Activated T-helper 9 cell treated with anti-CD3 and anti-CD28 coated beads, Interleukin-2, amount 50 U/mL, for 16 hours (primary cell): ENCODE measurements at regions not wholly inside any gene's neighbourhood (a gene's known extent, or its start where the extent isn't known, plus 50 kb on each side); places are given as distances from the start of the nearest gene placed in this dataset.
A peak's percentile ranks its signal among the peaks of the same experiment; 100 is the strongest.

Source experiments
- DNase-seq: peaks from one replicate; pipeline ENCODE4 v3.0.0-alpha.2; 2020; ENCODE audit warnings: low read depth

- no peak for DNase-seq
Measured at GRCh38 chr6:14187406-14187805, 69.8 kb downstream of the CD83 start.

GRCh38 chr6:14189074-14189473, 71.5 kb downstream of the CD83 start:
- DNase-seq: no peak

DNA sequence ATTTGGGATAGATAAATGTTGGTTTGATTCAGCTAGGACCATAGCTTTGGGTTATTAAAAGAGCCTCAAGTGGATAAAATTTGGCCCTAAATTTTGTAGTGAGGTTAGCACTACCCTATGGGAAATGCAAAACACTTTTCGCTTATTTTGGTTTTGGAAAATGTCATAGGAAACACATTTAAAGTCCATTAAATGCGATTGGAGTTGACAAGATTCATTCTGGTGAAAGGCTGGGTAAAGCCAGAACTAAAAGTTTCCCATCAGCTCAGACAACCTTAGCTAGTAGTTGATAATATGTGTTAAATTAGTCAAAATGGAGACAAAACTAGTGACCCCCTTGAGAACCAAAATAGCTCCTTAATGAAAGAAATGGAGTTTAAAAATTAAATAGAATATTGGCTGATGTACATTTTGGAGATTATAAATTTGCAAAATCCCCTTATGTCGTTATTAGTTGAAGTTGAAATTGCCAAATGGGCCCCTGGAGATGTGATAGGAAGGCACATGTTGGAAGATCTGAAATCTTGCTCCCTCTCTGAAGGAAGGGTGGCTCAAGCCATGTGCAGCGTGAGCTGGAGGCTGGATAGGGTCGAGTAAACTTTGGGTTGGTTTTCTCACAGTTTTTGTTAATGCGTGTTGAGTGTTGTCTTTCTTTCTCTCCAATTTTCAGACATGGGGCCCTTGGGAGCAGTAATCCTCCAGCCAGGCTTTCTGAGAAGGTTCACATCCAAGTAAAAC, 72.8 kb downstream of the CD83 start:
- DNase-seq: no peak

- no peak for DNase-seq
Measured at GRCh38 chr6:14190929-14191224, 73.3 kb downstream of the CD83 start.

GRCh38 chr6:14191761-14192160, 74.2 kb downstream of the CD83 start:
- no peak for DNase-seq

DNA sequence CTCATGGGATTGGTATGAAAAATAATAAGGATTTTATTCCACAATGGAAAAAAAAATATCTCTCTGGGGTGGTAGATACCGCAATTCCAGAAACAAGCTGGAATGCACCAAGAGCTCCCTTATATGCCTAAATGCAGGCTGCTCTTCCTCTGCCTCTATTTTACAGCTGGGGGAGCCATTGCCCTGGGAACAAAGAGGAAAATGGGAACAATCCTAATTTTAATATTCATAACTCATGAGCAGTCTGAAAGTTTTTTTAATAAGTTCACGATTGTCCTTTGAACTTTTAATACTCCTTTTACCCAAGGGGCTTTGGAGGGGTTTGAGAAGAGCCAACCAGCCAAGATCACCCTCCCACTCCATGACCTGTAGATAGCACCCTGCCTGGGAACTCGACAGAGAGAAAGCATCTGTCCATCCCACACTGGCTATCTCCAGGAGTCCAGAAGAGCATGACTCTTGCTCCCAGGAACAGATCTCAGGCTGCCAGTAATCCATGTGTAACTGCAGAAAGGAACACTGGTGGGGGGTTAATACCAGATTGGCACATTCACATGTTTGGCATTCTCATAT, 74.7 kb downstream of the CD83 start:
- DNase-seq: no peak

DNA sequence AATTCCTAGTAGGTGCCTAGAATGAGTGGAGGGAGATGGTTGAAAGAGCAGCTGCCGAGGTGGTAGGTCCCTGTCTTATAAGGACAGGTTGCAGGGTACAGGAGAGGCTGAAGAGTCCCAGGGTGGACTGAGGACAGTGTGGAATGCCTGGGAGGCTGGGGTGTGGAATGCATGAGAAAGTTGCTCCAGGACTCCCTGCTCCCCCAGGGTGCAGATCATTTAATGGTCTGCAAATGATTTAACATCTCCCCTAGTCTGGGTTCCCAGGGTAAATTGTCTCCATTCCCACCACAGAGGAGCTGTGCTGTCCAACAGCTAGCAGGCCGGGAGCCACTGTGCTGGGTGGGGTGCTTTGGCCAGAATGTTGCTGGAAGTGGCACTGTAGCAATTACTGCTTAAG, 76.0 kb downstream of the CD83 start:
- no peak for DNase-seq

DNA sequence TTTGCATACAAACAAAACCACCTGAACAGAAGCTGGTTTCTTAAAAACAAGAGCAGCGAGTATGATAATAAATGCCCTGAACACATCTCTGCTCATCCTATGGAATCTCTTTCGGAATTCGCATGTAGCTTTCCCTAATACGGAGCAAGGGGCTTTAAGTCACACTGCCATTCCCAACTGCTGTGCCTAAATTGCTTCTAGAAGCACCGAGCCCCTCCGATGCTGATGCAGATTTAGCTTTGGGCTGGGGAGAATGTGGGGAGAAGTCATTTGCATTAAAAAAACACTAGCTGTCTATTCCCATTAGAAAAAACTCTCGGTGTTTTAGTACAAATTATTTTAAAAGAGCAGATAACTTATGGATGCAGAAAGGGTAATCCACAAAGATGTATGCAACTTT, 76.9 kb downstream of the CD83 start:
- no peak for DNase-seq

DNA sequence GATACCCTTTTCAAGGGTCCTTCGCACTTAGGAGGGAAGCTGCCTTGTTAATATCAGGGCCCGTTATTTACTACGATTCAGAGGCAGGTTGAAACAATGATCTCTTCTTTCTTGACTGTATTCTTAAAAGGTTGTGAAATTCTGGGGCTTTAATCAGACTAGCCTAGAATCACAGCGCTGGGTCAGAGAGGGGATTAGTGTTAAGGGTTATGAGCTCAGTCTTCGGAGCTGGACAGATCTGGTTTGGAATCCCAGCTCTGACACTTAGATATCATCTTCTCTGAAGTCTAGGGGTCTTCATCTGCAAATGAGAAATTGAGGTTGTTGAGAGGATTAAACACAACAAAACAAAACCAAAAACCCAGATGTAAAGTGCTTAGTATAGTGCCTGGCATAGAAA, 77.4 kb downstream of the CD83 start:
- no peak for DNase-seq

- no peak for DNase-seq
Measured at GRCh38 chr6:14196026-14196425, 78.5 kb downstream of the CD83 start.

DNA sequence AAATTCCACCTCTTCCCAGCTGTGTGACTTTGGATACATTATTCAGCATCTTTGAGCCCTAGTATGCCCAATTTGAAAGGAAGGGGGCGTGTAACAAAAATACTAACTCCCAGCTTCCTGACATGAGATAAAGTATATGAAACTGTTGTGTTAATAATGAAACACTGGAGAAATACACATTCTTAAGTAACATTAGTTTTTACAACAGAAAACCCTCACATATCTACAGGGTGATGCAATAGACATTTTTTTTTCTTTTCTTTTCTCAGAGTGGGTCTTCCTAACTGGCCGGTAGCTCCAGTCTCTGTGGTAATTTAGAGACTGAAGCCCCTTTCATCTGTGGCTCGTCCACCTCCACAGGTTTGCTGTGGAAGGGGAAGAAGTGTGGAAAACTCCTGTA, 79.5 kb downstream of the CD83 start:
- no peak for DNase-seq

GRCh38 chr6:14200047-14200446, 82.5 kb downstream of the CD83 start:
- no peak for DNase-seq

- no peak for DNase-seq
Measured at GRCh38 chr6:14202947-14203346, 85.4 kb downstream of the CD83 start.

DNA sequence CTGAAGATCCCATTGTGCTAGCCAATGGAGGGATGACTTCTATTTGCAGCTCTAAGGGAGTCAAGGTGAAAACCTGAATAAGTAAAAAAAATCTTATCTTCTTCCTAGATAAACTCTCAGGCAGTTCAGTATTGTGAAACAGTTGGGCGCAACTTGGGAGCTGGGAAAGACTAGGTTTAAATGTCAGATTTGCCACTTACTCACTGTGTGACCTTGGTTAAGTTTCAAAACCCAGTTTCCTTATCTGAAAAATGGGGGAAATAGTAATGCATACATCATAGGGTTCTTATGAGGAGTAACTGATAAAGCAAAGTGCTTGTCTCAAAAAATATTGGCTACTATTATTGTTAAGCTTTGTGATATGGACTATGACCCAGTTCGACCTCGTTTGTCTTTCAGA, 88.8 kb downstream of the CD83 start:
- DNase-seq: no peak

DNA sequence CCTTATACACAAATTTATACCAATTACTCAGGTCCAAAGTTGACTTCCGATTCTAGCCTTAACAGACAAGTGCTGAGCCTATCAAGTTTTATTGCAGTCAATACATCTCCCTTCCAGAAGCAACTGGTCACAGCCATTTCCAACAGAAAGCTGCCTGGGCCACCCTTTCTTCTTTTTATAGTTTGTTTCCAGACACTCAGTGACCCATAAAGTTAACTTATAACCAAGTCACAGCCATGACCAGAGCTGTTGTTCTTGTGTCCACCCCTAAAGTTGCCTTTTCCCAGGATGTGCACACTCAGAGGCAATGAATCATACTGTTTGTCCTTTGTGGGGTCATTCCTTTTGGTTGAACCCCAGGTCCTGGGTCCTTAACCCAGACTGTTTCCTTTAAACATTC, 89.9 kb downstream of the CD83 start:
- DNase-seq: no peak

GRCh38 chr6:14209000-14209399, 91.4 kb downstream of the CD83 start:
- no peak for DNase-seq

- no peak for DNase-seq
Measured at GRCh38 chr6:14210077-14210476, 92.5 kb downstream of the CD83 start.

GRCh38 chr6:14210663-14211561, 93.3 kb downstream of the CD83 start:
- peak; percentile 87 for DNase-seq

DNA sequence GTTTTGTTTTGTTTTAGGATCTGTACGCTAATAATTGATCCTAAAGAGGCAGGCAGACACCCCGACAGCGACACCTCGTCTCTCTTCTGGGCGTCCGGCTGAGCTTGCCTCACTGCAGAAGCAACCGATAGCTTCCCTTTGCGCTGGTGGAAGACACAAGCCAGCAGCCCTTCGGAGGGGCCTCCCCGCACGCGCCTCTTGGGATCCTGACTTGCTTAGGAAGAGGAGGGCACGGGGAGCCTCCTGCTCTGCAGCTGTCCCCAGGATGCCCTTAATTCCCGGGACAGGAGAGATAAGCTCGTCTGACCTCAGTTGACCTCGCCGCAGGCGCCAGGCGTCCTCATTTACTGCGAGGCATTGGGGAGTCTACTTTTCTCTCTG, 94.0 kb downstream of the CD83 start:
- DNase-seq: peak; percentile 1

DNA sequence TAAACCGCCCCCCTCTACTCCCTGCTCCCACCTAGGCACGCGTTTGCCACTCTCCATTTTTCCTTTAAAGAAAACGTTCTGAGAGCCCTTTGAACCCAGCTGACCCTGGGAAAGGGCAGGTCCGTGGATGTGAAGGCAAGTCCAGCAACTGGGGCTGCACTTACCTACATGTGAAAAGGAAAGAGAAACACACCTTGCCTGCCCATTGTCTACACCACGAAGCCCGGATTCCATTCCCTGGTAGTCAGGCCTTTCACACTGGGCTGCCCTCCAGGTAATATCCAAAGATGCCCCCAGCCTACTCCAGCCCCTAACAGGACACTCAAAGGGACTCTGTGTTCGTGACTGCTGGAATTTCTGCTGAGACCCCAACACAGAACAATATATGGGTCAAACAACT, 94.4 kb downstream of the CD83 start:
- DNase-seq: no peak

GRCh38 chr6:14212632-14213031, 95.1 kb downstream of the CD83 start:
- no peak for DNase-seq

GRCh38 chr6:14216946-14217684, 99.5 kb downstream of the CD83 start:
- no peak for DNase-seq
